ENCODE measurements at regions not wholly inside any gene's neighbourhood (a gene's known extent, or its start where the extent isn't known, plus 50 kb on each side); places are given as distances from the start of the nearest gene placed in this dataset.

DNA sequence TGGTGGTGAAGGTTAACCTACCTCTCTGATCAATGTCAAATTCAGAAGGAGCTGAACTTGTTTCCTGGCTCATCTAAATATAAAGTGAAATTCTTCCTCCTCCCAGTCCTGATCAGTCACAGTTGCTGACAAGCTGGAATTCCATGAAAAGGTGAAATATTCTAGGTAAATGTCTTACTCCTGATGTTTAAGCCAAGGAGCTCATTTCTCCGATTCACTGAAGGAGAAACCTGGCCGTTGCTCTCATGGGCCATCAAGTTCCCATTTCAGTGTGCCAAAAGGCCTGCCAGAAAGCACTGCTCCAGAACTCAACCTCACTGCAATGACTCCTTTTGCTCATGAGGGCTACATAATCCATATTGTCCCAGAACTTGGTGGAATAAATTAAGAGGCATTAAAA is 707.5 kb downstream of the GALC start:
- Histone ChIP-seq H3F3A (replicated peaks; ENCODE audit: low read depth) (no peaks in the 10 kb centered on the region), H3K4me2 (no peak overlapping the region), H3K36me3 (ENCODE audit: insufficient read depth) (no peaks in the 10 kb centered on the region), H3K9me2 (ENCODE audit: insufficient read depth) (no peaks in the 10 kb centered on the region), H3K79me2 (replicated peaks; ENCODE audit: insufficient read depth) (no peaks in the 10 kb centered on the region), H3K4me3 (no peak overlapping the region), H3K27ac (ENCODE audit: low read depth) (no peak overlapping the region), H3K27me3 (ENCODE audit: insufficient read depth) (no peaks in the 10 kb centered on the region), H4K20me1 (replicated peaks; ENCODE audit: insufficient read depth) (no peaks in the 10 kb centered on the region), H2AFZ (no peak overlapping the region), H3K4me1 (ENCODE audit: insufficient read depth) (no peaks in the 10 kb centered on the region)
- H3K27ac Mint-ChIP-seq = no peak overlapping the region
- H3K27me3 Mint-ChIP-seq (ENCODE audit: insufficient read depth, low read depth, poor library complexity) = no peaks in the 10 kb centered on the region
- ATAC-seq (no peak), DNase-seq (ENCODE audit: low spot score) (no peak)
- H3K9me3 Mint-ChIP-seq = no peaks in the 10 kb centered on the region
- TF ChIP-seq POLR2AphosphoS5 (IDR thresholded peaks at IDR 0.05; ENCODE audit: low read depth) (no peak), EZH2phosphoT487 (IDR thresholded peaks at IDR 0.05; ENCODE audit: unreplicated experiment) (no peak), STAT1 (IDR thresholded peaks at IDR 0.05; ENCODE audit: unreplicated experiment) (no peak), ZNF331 (CRISPR knock-in tag; IDR thresholded peaks at IDR 0.05; ENCODE audit: low read depth) (no peak), ZNF114 (CRISPR knock-in tag; IDR thresholded peaks at IDR 0.05) (no peak), CREB1 (CRISPR knock-in tag; IDR thresholded peaks at IDR 0.05; ENCODE audit: low read depth) (no peak), NANOG (IDR thresholded peaks at IDR 0.05; ENCODE audit: borderline replicate concordance) (no peak), EZH2 (IDR thresholded peaks at IDR 0.05; ENCODE audit: low read depth, unreplicated experiment) (no peak), REST (IDR thresholded peaks at IDR 0.05; ENCODE audit: unreplicated experiment) (no peak)
- TF ChIP-seq, protein P1, sequence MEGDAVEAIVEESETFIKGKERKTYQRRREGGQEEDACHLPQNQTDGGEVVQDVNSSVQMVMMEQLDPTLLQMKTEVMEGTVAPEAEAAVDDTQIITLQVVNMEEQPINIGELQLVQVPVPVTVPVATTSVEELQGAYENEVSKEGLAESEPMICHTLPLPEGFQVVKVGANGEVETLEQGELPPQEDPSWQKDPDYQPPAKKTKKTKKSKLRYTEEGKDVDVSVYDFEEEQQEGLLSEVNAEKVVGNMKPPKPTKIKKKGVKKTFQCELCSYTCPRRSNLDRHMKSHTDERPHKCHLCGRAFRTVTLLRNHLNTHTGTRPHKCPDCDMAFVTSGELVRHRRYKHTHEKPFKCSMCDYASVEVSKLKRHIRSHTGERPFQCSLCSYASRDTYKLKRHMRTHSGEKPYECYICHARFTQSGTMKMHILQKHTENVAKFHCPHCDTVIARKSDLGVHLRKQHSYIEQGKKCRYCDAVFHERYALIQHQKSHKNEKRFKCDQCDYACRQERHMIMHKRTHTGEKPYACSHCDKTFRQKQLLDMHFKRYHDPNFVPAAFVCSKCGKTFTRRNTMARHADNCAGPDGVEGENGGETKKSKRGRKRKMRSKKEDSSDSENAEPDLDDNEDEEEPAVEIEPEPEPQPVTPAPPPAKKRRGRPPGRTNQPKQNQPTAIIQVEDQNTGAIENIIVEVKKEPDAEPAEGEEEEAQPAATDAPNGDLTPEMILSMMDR (conservative IDR thresholded peaks at IDR 0.05; ENCODE audit: low read depth in 2 of 2) = no peak
- H3K36me3 Mint-ChIP-seq (ENCODE audit: low read depth) = no peaks in the 10 kb centered on the region
- no peak overlapping the region for H3K4me3 Mint-ChIP-seq
- no peaks in the 10 kb centered on the region for H3K4me1 Mint-ChIP-seq

DNA sequence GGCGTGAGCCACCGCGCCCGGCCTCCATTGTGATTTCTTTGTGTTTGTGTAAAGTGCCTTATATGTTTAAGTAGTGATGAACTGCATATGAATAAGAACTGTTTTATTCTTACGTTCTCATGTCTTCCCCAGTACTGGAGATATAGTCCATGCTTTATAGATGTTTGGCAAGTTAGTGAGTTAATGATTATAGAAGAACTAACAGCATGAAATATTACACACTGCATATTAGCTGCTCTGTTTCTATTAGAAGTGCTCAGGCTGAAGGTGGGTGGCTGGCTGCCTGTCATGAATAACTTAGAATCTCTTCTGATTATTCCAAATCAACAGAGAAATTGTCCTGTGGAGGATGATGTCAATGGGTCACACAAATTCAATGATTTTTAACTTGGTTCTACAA is 709.4 kb downstream of the GALC start:
- DNase-seq (ENCODE audit: low spot score) = no peak
- Mint-ChIP-seq H3K27ac (no peak overlapping the region), H3K27me3 (ENCODE audit: insufficient read depth, low read depth, poor library complexity) (no peaks in the 10 kb centered on the region), H3K4me1 (no peaks in the 10 kb centered on the region), H3K9me3 (no peaks in the 10 kb centered on the region), H3K4me3 (no peak overlapping the region), H3K36me3 (ENCODE audit: low read depth) (no peaks in the 10 kb centered on the region)
- no peaks in the 10 kb centered on the region for H3K36me3 ChIP-seq (ENCODE audit: insufficient read depth)
- H3K4me3 ChIP-seq = no peak overlapping the region
- no peak overlapping the region for H3K27ac ChIP-seq (ENCODE audit: low read depth)
- no peak for ATAC-seq
- no peak overlapping the region; the same call in 1 of the 2 replicates for H2AFZ ChIP-seq
- H4K20me1 ChIP-seq (replicated peaks; ENCODE audit: insufficient read depth) = no peaks in the 10 kb centered on the region
- no peaks in the 10 kb centered on the region for H3K27me3 ChIP-seq (ENCODE audit: insufficient read depth)
- H3K79me2 ChIP-seq (replicated peaks; ENCODE audit: insufficient read depth) = no peaks in the 10 kb centered on the region
- H3K9me2 ChIP-seq (ENCODE audit: insufficient read depth) = no peaks in the 10 kb centered on the region
- H3K4me1 ChIP-seq (ENCODE audit: insufficient read depth) = no peaks in the 10 kb centered on the region
- no peak overlapping the region for H3K4me2 ChIP-seq
- H3F3A ChIP-seq (replicated peaks; ENCODE audit: low read depth) = no peaks in the 10 kb centered on the region
- TF ChIP-seq ETS1 (IDR thresholded peaks at IDR 0.05) (no peak), EZH2phosphoT487 (IDR thresholded peaks at IDR 0.05; ENCODE audit: unreplicated experiment) (no peak), CREB1 (CRISPR knock-in tag; IDR thresholded peaks at IDR 0.05; ENCODE audit: low read depth) (no peak), POLR2AphosphoS5 (IDR thresholded peaks at IDR 0.05; ENCODE audit: low read depth) (no peak), REST (IDR thresholded peaks at IDR 0.05; ENCODE audit: unreplicated experiment) (no peak), ZNF331 (CRISPR knock-in tag; IDR thresholded peaks at IDR 0.05; ENCODE audit: low read depth) (no peak), STAT1 (IDR thresholded peaks at IDR 0.05; ENCODE audit: unreplicated experiment) (no peak), ZNF114 (CRISPR knock-in tag; IDR thresholded peaks at IDR 0.05) (no peak), NANOG (IDR thresholded peaks at IDR 0.05; ENCODE audit: borderline replicate concordance) (no peak), JUNB (IDR thresholded peaks at IDR 0.05; ENCODE audit: unreplicated experiment) (no peak), EZH2 (IDR thresholded peaks at IDR 0.05; ENCODE audit: low read depth, unreplicated experiment) (no peak)

Measured in GM23338 (cell line).